Body of pancreas (tissue), 4 donors: ENCODE measurements at regions not wholly inside any gene's neighbourhood (a gene's known extent, or its start where the extent isn't known, plus 50 kb on each side); places are given as distances from the start of the nearest gene placed in this dataset.

ENCODE experiments used
- POLR2A ChIP-seq, 3 donors: fragments of 450-650 bp; IDR thresholded peaks; one replicate each; pipeline ENCODE4 v1.6.1; 2016; ENCODE audit warnings: antibody characterized with exemption in 3 of 3, mild to moderate bottlenecking in 2 of 3
- TF ChIP-seq, protein P1 (sequence below), 7 experiments: fragments of 450-650 bp in 4 of 7; fragments of 200-600 bp in 3 of 7; sonication (generic) in 3 of 7; IDR thresholded peaks; one replicate each; pipeline ENCODE4 v1.5.1; 2016 to 2019; ENCODE audit warnings: antibody characterized with exemption in 7 of 7

DNA sequence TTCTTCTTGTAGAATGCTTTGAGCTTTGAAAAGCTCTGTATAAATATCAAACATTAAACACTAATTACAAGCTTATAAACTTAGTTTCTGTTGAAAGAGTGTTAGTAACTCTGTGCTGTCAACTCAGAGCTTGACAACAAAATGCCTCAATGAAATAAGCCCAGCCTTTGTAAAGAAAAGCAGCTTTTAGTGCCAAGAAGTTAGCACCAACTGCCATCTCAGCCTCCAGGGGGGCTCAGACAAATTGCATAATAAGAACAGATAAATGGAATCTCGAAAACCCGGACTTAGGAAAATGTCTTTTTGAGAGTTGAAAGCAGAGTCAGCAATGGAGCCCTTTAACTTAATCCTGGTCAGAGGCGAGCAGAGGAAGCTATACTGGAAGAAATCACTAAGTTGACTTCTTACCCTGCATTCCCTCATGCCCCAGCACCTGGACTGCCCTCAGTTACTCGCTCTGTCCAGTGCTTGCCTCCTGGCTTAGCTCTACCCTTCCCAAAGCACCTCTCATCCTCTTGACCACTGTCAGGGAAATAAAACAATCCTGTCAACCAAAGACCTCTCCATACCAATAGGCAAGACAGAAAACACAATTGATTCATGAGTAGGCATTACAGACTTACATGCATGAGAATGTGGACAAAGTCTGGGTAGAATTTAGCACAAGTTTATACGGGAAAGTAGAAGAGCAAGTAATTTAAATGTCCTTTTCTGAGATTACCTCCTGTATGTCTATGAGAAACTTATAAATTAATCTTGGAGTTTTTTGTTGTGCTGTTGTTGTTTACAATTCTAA is 352.7 kb downstream of the ZNF608 start:
- TF ChIP-seq POLR2A (IDR thresholded peaks at IDR 0.05) = no peak
- TF ChIP-seq, protein P1, sequence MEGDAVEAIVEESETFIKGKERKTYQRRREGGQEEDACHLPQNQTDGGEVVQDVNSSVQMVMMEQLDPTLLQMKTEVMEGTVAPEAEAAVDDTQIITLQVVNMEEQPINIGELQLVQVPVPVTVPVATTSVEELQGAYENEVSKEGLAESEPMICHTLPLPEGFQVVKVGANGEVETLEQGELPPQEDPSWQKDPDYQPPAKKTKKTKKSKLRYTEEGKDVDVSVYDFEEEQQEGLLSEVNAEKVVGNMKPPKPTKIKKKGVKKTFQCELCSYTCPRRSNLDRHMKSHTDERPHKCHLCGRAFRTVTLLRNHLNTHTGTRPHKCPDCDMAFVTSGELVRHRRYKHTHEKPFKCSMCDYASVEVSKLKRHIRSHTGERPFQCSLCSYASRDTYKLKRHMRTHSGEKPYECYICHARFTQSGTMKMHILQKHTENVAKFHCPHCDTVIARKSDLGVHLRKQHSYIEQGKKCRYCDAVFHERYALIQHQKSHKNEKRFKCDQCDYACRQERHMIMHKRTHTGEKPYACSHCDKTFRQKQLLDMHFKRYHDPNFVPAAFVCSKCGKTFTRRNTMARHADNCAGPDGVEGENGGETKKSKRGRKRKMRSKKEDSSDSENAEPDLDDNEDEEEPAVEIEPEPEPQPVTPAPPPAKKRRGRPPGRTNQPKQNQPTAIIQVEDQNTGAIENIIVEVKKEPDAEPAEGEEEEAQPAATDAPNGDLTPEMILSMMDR (IDR thresholded peaks at IDR 0.05) = no peak
